Sigmoid colon (tissue), 6 donors: ENCODE measurements at regions not wholly inside any gene's neighbourhood (a gene's known extent, or its start where the extent isn't known, plus 50 kb on each side); places are given as distances from the start of the nearest gene placed in this dataset.
"Not testable (repeated sequence)": the region's sequence is repeated elsewhere in the genome, so short reads cannot be mapped to it uniquely, and the experiment has no call there.

Experiments
- DNase-seq: peaks from one replicate; pipeline ENCODE4 v3.0.0-alpha.2; 2019
- H3K27ac ChIP-seq, 4 donors: fragments of 200-600 bp; sonication (generic); one replicate each; pipeline ENCODE4 v1.5.1; 2016 to 2019; ENCODE audit warnings: mild to moderate bottlenecking in 1 of 4
- H3K27me3 ChIP-seq, 3 donors: fragments of 200-600 bp; sonication (generic); one replicate each; pipeline ENCODE4 v1.5.1; 2019; ENCODE audit warnings: mild to moderate bottlenecking in 1 of 3
- H3K36me3 ChIP-seq, 4 donors: fragments of 200-600 bp; sonication (generic); one replicate each; pipeline ENCODE4 v1.5.1; 2016 to 2019
- H3K4me1 ChIP-seq, 4 donors: fragments of 200-600 bp; sonication (generic); one replicate each; pipeline ENCODE4 v1.5.1; 2017 to 2019
- H3K4me3 ChIP-seq, 4 donors: fragments of 200-600 bp; sonication (generic); one replicate each; pipeline ENCODE4 v1.5.1; 2017 to 2019; ENCODE audit warnings: mild to moderate bottlenecking in 2 of 4, moderate library complexity in 1 of 4
- H3K9me3 ChIP-seq, 4 donors: fragments of 200-600 bp in 3 of 4; sonication (generic) in 3 of 4; one replicate each; pipeline versions ENCODE4 v1.5.1 to v1.6.1; 2013 to 2019
- EP300 ChIP-seq, 4 donors: sonication (generic); formaldehyde crosslinking; IDR thresholded peaks; one replicate each; pipeline ENCODE4 v1.6.1; 2017; ENCODE audit warnings: antibody characterized with exemption in 4 of 4
- POLR2A ChIP-seq, 2 donors: fragments of 450-650 bp; IDR thresholded peaks; one replicate each; pipeline ENCODE4 v1.6.1; 2016; ENCODE audit warnings: antibody characterized with exemption in 2 of 2, mild to moderate bottlenecking in 2 of 2, moderate library complexity in 2 of 2
- POLR2AphosphoS5 ChIP-seq, 4 donors: sonication (generic); formaldehyde crosslinking; IDR thresholded peaks; one replicate each; pipeline ENCODE4 v1.6.1; 2017; ENCODE audit warnings: antibody characterized with exemption in 4 of 4
- WGBS, 2 donors: extraction: QIAGEN DNeasy Blood & Tissue Kit; methylation state at CpG; one replicate each; pipeline ENCODE4 v1.1.7; 2013; 5-methylcytosine and 5-hydroxymethylcytosine counted together
- intact Hi-C: fragments of 100-400 bp; cut with DNase I; formaldehyde crosslinking; loops from one replicate; pipeline ENCODE4 v1.15.1; 2023
- TF ChIP-seq, protein P1 (sequence below), 4 experiments: fragments of 450-650 bp in 3 of 4; fragments of 200-600 bp in 1 of 4; IDR thresholded peaks; one replicate each; pipeline ENCODE4 v1.5.1; 2016 to 2019; ENCODE audit warnings: antibody characterized with exemption in 4 of 4, mild to moderate bottlenecking in 3 of 4, moderate library complexity in 2 of 4
- donor health status: healthy with polysubstance abuse.
- donor health status: healthy.

DNA sequence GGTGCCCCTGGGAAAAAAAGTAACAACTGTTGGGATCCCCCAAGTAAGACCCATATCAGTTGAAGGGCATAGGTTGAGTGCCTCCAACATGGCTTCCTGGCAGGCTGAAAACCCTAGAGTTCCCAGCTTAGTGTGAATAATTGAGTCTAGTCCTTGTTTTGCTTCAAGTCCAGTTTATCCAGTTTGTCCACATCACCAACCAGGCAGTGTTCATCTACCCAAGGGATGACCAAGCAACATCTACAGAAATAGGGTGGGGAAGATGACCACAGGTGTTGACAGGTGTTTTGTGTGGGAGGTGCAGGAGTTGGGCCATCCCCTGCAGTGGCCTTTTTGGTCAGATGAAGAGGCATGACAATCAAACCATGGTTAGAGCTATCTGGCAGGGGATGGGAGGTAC, 54.3 kb upstream of the ERO1B start:
- Histone ChIP-seq H3K4me1 (no peaks in the 10 kb centered on the region), H3K27ac (no peak overlapping the region), H3K27me3 (no peaks in the 10 kb centered on the region), H3K9me3 (no peaks in the 10 kb centered on the region), H3K36me3 (no peaks in the 10 kb centered on the region), H3K4me3 (no peak overlapping the region)
- intact Hi-C loops: no loop called here
- TF ChIP-seq POLR2A (IDR thresholded peaks at IDR 0.05): no peak
- TF ChIP-seq, protein P1, sequence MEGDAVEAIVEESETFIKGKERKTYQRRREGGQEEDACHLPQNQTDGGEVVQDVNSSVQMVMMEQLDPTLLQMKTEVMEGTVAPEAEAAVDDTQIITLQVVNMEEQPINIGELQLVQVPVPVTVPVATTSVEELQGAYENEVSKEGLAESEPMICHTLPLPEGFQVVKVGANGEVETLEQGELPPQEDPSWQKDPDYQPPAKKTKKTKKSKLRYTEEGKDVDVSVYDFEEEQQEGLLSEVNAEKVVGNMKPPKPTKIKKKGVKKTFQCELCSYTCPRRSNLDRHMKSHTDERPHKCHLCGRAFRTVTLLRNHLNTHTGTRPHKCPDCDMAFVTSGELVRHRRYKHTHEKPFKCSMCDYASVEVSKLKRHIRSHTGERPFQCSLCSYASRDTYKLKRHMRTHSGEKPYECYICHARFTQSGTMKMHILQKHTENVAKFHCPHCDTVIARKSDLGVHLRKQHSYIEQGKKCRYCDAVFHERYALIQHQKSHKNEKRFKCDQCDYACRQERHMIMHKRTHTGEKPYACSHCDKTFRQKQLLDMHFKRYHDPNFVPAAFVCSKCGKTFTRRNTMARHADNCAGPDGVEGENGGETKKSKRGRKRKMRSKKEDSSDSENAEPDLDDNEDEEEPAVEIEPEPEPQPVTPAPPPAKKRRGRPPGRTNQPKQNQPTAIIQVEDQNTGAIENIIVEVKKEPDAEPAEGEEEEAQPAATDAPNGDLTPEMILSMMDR (IDR thresholded peaks at IDR 0.05): no peak
- no peak for TF ChIP-seq POLR2AphosphoS5 (IDR thresholded peaks at IDR 0.05)
- no peak for TF ChIP-seq EP300 (IDR thresholded peaks at IDR 0.05)
- DNase-seq: no peak

DNA sequence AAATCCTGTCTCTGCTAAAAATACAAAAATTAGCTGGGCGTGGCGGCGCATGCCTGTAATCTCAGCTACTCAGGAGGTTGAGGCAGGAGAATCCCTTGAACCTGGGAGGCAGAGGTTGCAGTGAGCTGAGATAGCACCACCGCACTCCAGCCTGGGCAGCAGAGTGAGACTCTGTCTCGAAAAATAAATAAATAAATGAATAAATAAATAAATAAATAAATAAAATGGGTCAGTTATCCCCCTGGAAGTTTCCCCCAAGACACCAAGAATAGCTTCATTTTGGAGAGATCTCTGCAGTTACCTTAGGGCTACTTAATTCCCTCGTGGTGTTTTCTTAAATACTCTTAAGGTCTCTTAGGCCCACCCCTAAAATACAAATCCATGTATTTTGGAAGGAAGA, 53.9 kb upstream of the ERO1B start:
- H3K4me1 ChIP-seq, intact Hi-C loops, H3K36me3 ChIP-seq, DNase-seq, H3K27me3 ChIP-seq, H3K4me3 ChIP-seq, H3K9me3 ChIP-seq, H3K27ac ChIP-seq: not testable (repeated sequence)
- WGBS, 2 donors: 93% methylated on average over 6 of the region's 6 CpGs

DNA sequence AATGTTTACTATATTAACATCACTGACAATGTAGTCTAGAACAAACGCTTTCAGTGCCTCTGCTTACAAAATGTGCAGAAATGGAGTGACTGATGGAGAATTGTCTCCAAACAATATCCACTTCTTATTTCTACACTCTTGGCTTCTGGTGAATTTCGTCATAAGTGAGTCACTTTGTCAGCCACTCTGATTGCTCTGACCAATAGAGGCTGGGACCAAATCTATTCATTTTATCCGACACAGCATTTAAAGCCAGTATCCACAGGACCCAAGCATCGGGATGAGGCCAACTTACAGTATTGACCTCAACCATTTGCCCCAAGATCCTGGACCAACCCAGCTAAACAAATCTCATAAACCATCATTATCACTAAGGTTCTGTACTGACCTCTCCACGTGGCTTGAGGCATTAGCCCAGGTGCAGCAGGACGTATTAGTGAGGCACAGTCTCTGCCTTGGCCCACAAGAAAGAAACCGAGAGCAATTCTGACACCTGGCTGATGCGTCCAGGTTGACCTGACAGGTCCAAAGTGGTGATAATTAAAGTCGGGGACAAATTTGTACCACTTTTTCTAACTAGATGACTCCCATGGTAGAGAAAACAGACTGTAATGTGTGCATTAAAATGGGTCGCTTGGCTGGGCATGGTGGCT, 53.3 kb upstream of the ERO1B start:
- H3K4me1 ChIP-seq: no peaks in the 10 kb centered on the region
- H3K27me3 ChIP-seq: no peaks in the 10 kb centered on the region
- H3K9me3 ChIP-seq: no peaks in the 10 kb centered on the region
- no peak overlapping the region for H3K27ac ChIP-seq
- H3K36me3 ChIP-seq: no peaks in the 10 kb centered on the region
- TF ChIP-seq, protein P1 (IDR thresholded peaks at IDR 0.05): no peak
- TF ChIP-seq POLR2AphosphoS5 (IDR thresholded peaks at IDR 0.05): no peak
- TF ChIP-seq POLR2A (IDR thresholded peaks at IDR 0.05): no peak
- intact Hi-C loops: no loop called here
- no peak overlapping the region for H3K4me3 ChIP-seq
- no peak for DNase-seq
- WGBS, 2 donors: 80 to 86% methylated on average over 10 of the region's 10 CpGs

DNA sequence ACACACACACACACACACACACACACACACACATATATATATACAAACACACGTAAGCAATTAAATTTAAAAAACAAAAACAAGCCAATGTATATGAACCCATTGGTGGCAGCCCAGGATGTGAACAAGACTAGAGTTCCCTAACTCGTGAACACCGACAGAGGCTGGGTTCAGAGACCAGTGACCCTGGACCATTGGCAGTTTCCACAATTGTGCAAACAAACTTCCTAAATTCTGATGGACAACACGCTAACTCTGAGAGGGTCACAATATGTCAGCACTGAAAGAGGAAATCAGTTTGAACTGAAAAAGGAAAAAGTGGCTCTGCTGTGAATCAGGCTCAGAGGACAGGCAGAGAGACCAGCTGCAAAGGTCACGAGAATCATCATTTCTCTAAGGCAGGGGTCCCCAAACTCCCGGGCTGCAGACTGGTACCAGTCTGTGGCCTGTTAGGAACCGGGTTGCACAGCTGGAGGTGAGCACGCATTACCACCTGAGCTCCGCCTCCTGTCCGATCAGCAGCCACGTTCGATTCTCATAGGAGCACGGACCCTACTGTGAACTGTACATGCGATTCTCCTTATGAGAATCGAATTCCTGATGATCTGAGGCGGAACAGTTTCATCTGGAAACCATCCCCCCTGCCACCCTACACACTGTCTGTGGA, 50.5 kb upstream of the ERO1B start:
- Histone ChIP-seq H3K4me1 (no peaks in the 10 kb centered on the region), H3K27me3 (no peaks in the 10 kb centered on the region), H3K27ac (no peak overlapping the region), H3K4me3 (no peak overlapping the region), H3K9me3 (no peaks in the 10 kb centered on the region), H3K36me3 (no peaks in the 10 kb centered on the region)
- intact Hi-C loops: no loop called here
- TF ChIP-seq POLR2AphosphoS5 (IDR thresholded peaks at IDR 0.05): no peak
- no peak for TF ChIP-seq POLR2A (IDR thresholded peaks at IDR 0.05)
- TF ChIP-seq, protein P1 (IDR thresholded peaks at IDR 0.05): no peak
- TF ChIP-seq EP300 (IDR thresholded peaks at IDR 0.05): no peak
- 85 to 86% methylated on average over 16 of the region's 16 CpGs for WGBS, 2 donors
- DNase-seq: no peak
